Mesodermal cell (in vitro differentiated cells): ENCODE measurements at regions not wholly inside any gene's neighbourhood (a gene's known extent, or its start where the extent isn't known, plus 50 kb on each side); places are given as distances from the start of the nearest gene placed in this dataset.

Source experiments
- H3K27ac ChIP-seq: 2 replicates; pipeline ENCODE4 v1.7.0; 2013; ENCODE audit warnings: mild to moderate bottlenecking, low read depth, low read length, moderate library complexity; ENCODE audit not compliant: severe bottlenecking
- H3K36me3 ChIP-seq: 2 replicates; pipeline ENCODE4 v1.7.1; 2013; ENCODE audit warnings: mild to moderate bottlenecking, low read length, moderate library complexity; ENCODE audit not compliant: control insufficient read depth, insufficient read depth
- H3K4me1 ChIP-seq: one replicate; pipeline ENCODE4 v1.7.1; 2013; ENCODE audit warnings: mild to moderate bottlenecking, low read length; ENCODE audit not compliant: insufficient read depth, control insufficient read depth, poor library complexity, severe bottlenecking
- H3K4me3 ChIP-seq: 2 replicates; pipeline ENCODE4 v1.7.0; 2013; ENCODE audit warnings: low read length, control low read depth, mild to moderate bottlenecking; ENCODE audit not compliant: insufficient read depth, poor library complexity, severe bottlenecking; ENCODE audit errors: extremely low read depth
- H3K9me3 ChIP-seq: 2 replicates; pipeline ENCODE4 v1.7.1; 2013; ENCODE audit warnings: mild to moderate bottlenecking, low read length, moderate library complexity; ENCODE audit not compliant: control insufficient read depth
- WGBS, 2 experiments: methylation state at CpG; one replicate each; pipeline ENCODE4 v1.1.5; 2013; ENCODE audit warnings: missing lambda C conversion rate in 2 of 2; ENCODE audit not compliant: insufficient coverage in 2 of 2; 5-methylcytosine and 5-hydroxymethylcytosine counted together

DNA sequence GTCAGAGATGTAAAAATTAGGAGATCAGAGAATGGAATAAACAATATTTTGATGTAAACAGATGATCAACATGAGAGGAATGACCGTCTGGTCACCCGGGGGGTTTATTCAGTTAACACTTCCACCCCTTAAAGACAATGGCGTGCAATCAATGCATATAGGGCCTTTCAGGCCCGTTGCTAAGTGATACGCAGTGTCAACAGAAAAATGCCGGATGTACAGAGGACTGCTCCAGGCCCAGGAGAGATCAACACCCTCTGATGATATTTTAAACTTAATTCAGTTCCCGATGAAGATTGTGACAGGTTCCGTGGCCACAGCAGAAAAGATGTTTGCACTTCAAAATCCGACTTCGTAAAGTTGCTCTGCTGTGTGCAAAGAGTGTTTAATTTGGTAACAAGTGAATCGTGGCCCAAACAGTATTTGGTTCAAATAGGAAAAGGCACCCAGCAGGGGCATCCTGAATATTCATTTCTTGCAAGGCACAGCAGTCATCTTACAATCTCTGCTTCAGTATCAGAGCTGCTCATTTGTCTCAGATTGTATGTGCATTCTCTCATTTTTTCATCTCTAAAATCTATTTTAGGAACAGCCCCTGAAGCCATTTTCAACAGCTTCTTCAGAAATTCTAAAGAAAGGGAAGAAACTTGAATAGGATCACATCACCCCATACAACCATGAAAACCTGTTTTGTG is 72.6 kb downstream of the FOXB1 start:
- Histone ChIP-seq H3K9me3 (no peaks in the 10 kb centered on the region), H3K27ac (peak overlapping the region; percentile 45), H3K4me3 (no peak overlapping the region), H3K4me1 (peaks cover 3% of the 10 kb centered on the region), H3K36me3 (no peaks in the 10 kb centered on the region)
- 44 to 59% methylated on average over 11 of the region's 11 CpGs for WGBS, 2 experiments

DNA sequence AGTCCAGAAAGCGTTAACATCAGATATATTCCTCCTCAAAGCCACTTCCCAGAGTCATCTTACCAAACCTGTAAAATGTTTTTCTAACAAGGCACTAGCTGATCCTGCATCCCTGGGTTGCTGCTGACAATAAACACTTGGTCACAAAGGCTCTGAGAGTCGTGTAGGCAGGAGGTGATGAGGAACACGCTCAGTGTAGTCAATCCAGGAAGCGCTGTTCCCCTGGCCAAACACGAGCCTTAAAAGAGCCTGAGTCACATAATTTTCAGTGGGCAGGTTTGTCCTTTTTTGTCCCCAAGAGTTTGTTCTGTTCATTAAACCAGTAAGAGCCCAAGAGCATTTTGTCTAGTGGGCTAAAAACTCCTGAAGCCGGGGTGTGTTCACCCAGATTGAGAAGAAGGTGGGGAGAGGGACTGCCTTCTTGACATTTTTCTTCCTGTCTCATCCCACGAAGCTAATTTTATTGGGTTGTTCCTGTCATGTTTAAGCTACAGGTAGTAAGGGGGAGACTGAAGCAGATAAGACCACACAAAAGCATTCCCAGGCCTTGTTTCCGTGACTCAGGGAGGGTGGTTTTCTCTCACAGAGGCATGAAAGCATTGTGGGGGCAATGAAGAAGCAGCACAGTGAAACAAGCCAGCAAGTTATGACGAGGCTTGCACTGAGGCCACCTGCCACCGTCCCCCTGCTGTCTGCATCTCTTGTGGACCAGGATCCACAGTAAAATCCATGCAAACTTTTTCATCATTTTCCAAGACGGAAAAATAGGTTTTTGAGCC is 73.7 kb downstream of the FOXB1 start:
- Histone ChIP-seq H3K4me3 (no peak overlapping the region), H3K4me1 (peaks cover 3% of the 10 kb centered on the region), H3K9me3 (no peaks in the 10 kb centered on the region), H3K27ac (no peak overlapping the region), H3K36me3 (no peaks in the 10 kb centered on the region)
- 60 to 70% methylated on average over 6 to 8 of the region's 11 CpGs for WGBS, 2 experiments

DNA sequence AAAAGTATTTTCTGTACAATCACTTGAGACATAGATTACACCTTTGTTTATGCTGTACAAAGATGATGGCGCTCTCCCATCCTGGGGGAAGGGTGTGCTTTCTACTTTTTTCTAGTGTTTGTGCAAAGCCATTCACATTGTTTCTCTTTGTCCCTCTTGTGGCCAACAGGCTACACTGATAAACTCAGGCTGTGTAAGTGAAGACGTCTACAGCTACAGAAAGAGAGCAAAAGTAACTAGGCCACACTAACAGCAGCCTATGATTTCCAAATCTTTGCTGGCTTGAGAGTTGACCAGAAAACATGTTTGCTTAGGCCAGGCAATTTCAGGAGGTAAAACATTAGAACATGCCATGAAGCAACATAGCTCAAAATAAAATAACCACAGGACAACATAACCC is 75.1 kb downstream of the FOXB1 start:
- H3K36me3 ChIP-seq: no peaks in the 10 kb centered on the region
- WGBS, 2 experiments: 67 to 80% methylated on average over 1 of the region's 2 CpGs
- no peak overlapping the region for H3K27ac ChIP-seq
- no peaks in the 10 kb centered on the region for H3K9me3 ChIP-seq
- H3K4me3 ChIP-seq: no peak overlapping the region
- H3K4me1 ChIP-seq: peaks cover 3% of the 10 kb centered on the region

DNA sequence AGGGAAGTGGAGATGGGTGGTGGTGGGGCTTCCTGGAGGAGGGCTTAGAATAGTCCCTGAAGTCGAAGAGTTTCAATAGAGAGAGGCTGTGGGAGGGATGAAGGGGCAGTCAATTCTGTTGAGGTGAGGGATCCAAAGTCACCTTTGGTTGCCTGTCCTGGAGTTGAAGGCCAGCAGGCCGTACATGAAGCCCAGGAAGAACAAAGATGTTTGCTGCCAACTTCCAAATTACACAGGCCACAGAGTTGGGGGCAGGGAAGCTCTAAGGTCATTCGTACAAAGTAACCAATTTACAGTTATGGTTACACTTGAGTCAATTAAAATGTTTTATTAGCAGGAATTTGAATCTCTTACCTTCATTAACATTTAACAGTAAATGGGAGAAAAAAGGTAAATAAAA is 77.9 kb downstream of the FOXB1 start:
- peaks cover 3% of the 10 kb centered on the region for H3K4me1 ChIP-seq
- WGBS, 2 experiments: 100% methylated on average over 1 to 2 of the region's 3 CpGs
- no peaks in the 10 kb centered on the region for H3K36me3 ChIP-seq
- H3K4me3 ChIP-seq: no peak overlapping the region
- H3K9me3 ChIP-seq: no peaks in the 10 kb centered on the region
- no peak overlapping the region for H3K27ac ChIP-seq

DNA sequence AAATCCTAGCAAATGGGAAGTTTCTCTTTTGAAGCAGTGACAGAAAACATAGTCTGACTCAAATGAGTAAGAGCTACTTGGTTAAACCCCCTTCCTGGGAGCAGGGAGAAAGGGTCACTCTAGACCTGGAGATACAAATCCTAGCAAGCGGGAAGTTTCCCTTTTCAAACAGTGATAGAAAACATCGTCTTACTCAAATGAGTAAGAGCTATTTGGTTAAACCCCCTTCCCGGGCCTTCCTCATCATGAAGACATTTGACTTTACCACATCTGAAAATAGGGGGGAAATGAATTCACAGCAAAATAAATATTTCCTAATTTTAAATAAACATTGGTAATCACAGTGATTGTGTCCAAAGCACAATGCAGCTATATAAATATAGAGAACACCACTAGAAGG is 79.2 kb downstream of the FOXB1 start:
- no peak overlapping the region for H3K4me3 ChIP-seq
- H3K36me3 ChIP-seq: no peaks in the 10 kb centered on the region
- no peaks in the 10 kb centered on the region for H3K9me3 ChIP-seq
- peaks cover under 1% of the 10 kb centered on the region for H3K4me1 ChIP-seq
- 100% methylated on average over 1 of the region's 3 CpGs; no CpG with 5 or more reads in 1 of the 2 experiments for WGBS, 2 experiments
- H3K27ac ChIP-seq: no peak overlapping the region

DNA sequence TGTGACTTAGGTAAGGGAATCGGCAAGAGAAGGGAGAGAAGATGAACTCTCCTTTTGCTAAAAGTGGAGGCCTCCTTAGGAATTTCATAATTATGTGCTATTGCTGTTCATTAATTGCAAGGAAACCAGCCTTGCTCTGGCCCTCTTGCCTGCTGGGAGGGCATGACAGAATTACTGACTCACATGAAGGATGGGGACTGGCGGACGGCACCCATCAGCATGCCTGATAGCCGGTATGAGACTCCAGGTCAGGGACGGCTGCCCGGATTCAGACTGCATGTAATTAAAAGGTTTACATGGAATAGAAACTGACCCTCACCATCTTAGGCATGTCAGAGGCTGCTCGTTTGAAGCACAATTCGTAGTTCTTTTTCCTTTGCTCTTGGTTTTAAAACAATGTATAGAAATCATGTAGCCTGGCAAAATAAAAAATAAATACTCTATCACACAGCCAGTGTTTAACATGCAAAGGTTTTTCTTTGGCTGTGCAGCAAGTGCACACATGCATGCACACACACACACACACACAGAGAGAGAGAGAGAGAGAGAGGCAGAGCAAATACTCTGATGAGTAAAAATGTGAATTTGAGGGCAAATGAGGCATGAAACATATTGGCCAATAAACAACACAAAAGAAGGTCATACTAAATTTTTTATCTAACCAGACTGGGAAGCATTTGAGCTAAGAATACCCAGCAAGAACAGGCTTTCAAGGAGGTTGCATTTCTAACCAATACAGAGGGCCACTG is 82.7 kb downstream of the FOXB1 start:
- Histone ChIP-seq H3K36me3 (no peaks in the 10 kb centered on the region), H3K9me3 (no peaks in the 10 kb centered on the region), H3K4me1 (no peaks in the 10 kb centered on the region), H3K27ac (no peak overlapping the region), H3K4me3 (no peak overlapping the region)
- 87 to 88% methylated on average over 3 to 8 of the region's 8 CpGs for WGBS, 2 experiments

DNA sequence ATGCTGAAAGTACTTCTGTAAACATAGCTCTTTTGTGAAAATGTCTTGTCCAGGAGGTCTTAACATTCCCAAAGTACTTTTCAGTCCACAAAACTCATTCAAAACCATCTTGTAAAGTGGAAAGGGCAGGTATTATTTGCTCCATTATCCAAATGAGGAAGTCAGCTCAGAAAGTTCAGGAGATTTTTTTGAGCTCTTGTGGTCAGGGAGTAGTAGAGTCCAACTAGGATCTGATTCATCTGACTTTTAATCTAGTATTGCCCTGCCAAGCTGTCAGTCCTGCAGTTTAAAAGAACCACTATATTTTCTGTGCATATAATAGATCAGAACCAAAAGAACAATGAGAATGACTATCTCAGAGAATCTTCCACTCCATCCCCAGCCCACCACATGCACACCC is 83.5 kb downstream of the FOXB1 start:
- H3K9me3 ChIP-seq: no peaks in the 10 kb centered on the region
- no peaks in the 10 kb centered on the region for H3K36me3 ChIP-seq
- H3K27ac ChIP-seq: no peak overlapping the region
- no peak overlapping the region for H3K4me3 ChIP-seq
- no peaks in the 10 kb centered on the region for H3K4me1 ChIP-seq

DNA sequence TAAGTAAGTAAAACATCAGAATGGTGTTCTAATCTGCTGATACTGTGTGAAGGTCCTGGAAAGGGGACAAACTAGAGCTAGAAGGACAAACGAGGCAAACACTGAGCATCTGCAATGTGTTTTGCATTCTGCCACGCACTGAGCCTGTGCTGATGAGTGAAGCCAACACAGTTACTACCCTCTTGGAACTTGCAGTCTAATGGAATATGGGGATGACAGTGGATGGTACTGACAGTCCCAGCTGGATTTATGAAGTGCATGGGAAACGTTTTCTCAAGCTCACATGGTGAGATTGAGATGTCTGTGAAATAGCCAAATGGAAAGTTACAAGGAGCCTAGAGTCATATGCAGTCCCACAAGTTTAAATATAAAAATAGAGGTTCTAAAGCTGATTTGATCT is 86.6 kb downstream of the FOXB1 start:
- Histone ChIP-seq H3K4me1 (peaks cover 4% of the 10 kb centered on the region), H3K9me3 (no peaks in the 10 kb centered on the region), H3K36me3 (no peaks in the 10 kb centered on the region), H3K4me3 (no peak overlapping the region), H3K27ac (no peak overlapping the region)
- 73 to 82% methylated on average over 2 to 3 of the region's 3 CpGs for WGBS, 2 experiments

DNA sequence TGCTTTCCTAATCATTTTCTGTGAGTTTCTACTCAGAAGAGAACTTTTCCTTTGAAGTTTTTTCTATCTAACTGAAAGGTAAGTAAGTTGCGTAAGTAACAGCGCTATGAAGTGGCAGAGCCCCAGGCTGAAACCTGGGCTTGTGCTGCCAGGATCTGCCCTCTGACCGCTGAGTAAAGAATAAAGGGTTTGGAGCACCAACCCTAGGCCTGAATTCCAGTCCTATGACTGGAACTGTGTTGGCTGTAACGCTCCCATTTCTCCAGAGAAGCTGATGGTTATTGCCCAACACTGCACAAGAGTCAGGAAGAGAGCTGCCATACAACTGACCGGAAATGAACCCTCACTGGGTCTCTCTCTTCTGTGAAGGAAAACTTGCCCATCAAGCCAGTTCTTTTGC is 87.0 kb downstream of the FOXB1 start:
- Histone ChIP-seq H3K9me3 (no peaks in the 10 kb centered on the region), H3K4me1 (peaks cover 6% of the 10 kb centered on the region), H3K36me3 (no peaks in the 10 kb centered on the region), H3K27ac (no peak overlapping the region), H3K4me3 (no peak overlapping the region)
- 88 to 96% methylated on average over 5 of the region's 5 CpGs for WGBS, 2 experiments

DNA sequence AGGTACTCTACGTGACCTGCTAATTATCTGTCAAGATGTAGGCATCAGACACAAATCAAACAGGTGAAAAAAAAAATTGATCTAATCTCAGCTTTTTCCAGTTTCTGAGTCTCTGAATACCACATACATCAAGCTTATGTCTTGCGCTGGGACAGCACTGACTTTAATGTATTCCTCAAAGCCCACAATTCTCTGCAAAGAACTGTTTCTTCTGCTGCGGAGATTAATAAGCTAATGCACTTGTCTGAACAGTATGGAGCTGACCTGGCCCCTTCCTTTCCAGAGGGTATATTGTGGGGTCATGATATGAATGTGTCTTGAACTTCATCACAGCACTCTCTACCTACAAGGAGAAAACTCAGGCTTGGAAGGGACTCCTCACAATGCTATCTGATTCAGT is 87.8 kb downstream of the FOXB1 start:
- peaks cover 6% of the 10 kb centered on the region for H3K4me1 ChIP-seq
- 90 to 100% methylated on average over 2 of the region's 3 CpGs for WGBS, 2 experiments
- no peaks in the 10 kb centered on the region for H3K36me3 ChIP-seq
- H3K27ac ChIP-seq: no peak overlapping the region
- peaks cover 5% of the 10 kb centered on the region for H3K9me3 ChIP-seq
- no peak overlapping the region for H3K4me3 ChIP-seq
